A673 (cell line): ENCODE measurements at regions not wholly inside any gene's neighbourhood (a gene's known extent, or its start where the extent isn't known, plus 50 kb on each side); places are given as distances from the start of the nearest gene placed in this dataset.

Experiments used
- BruUV-seq: library from RNA; stranded (reverse); fragments of 400-500 nt; replicated peaks from 2 replicates; lab custom pipeline; 2021; lab: Mats Ljungman, UMichigan
- CTCF ChIA-PET: fragments of 300-600 bp; sonication (Branson Sonifier 250); formaldehyde crosslinking; loops from one replicate; lab custom pipeline; 2022; ENCODE audit warnings: antibody characterized with exemption; lab: Charles Lee
- POLR2A ChIA-PET: fragments of 300-600 bp; sonication (Branson Sonifier 250); formaldehyde crosslinking; loops from one replicate; lab custom pipeline; 2022; ENCODE audit warnings: antibody characterized with exemption; ENCODE audit not compliant: low non-redundant PET; lab: Charles Lee
- DNase-seq: peaks from one replicate; pipeline ENCODE4 v3.0.0-alpha.2; 2015; ENCODE audit warnings: low spot score
- H3K27ac ChIP-seq: fragments of 200-600 bp; sonication (generic); 2 replicates; pipeline ENCODE4 v1.5.1; 2016; ENCODE audit warnings: mixed run types, low read depth, mild to moderate bottlenecking, mixed read lengths, antibody characterized with exemption, low read length; ENCODE audit not compliant: poor library complexity, severe bottlenecking
- H3K27me3 ChIP-seq: fragments of 200-600 bp; sonication (generic); replicated peaks from 2 replicates; pipeline ENCODE4 v1.6.1; 2017; ENCODE audit warnings: mixed run types, low read depth, mild to moderate bottlenecking, mixed read lengths, antibody characterized with exemption, low read length; ENCODE audit not compliant: insufficient read depth, poor library complexity
- H3K36me3 ChIP-seq: fragments of 200-600 bp; sonication (generic); 2 replicates; pipeline ENCODE4 v1.6.1; 2016; ENCODE audit warnings: mixed run types, mild to moderate bottlenecking, mixed read lengths, antibody characterized with exemption, low read length; ENCODE audit not compliant: insufficient read depth, poor library complexity, severe bottlenecking
- H3K4me1 ChIP-seq: fragments of 200-600 bp; sonication (generic); 2 replicates; pipeline ENCODE4 v1.6.1; 2017; ENCODE audit warnings: mixed run types, mild to moderate bottlenecking, mixed read lengths, antibody characterized with exemption, low read length; ENCODE audit not compliant: insufficient read depth, poor library complexity, severe bottlenecking
- H3K4me3 ChIP-seq: fragments of 200-600 bp; sonication (generic); 2 replicates; pipeline ENCODE4 v1.5.1; 2016; ENCODE audit warnings: low read depth, mixed run types, mild to moderate bottlenecking, mixed read lengths, low read length; ENCODE audit not compliant: poor library complexity, severe bottlenecking
- H3K9me3 ChIP-seq: fragments of 200-600 bp; sonication (generic); 2 replicates; pipeline ENCODE4 v1.6.1; 2016; ENCODE audit warnings: mixed run types, low read depth, mild to moderate bottlenecking, mixed read lengths, antibody characterized with exemption, low read length; ENCODE audit not compliant: poor library complexity, severe bottlenecking
- EZH2 ChIP-seq: fragments of 200-600 bp; sonication (generic); IDR thresholded peaks from 2 replicates; pipeline ENCODE4 v1.6.1; 2017; ENCODE audit warnings: borderline replicate concordance, low read depth, mild to moderate bottlenecking, mixed read lengths, antibody characterized with exemption, low read length; ENCODE audit not compliant: poor library complexity, severe bottlenecking
- intact Hi-C: fragments of 100-400 bp; cut with micrococcal nuclease; formaldehyde crosslinking; loops from one replicate; pipeline ENCODE4 v1.10.0; 2022; ENCODE audit not compliant: unreplicated experiment
- TF ChIP-seq, protein P1 (sequence below): fragments of 300-800, 200-600 bp; sonication (generic); conservative IDR thresholded peaks from 2 replicates; pipeline ENCODE4 v1.5.1; 2017; ENCODE audit warnings: low read depth, mild to moderate bottlenecking, antibody characterized with exemption, low read length, moderate library complexity, mixed read lengths

DNA sequence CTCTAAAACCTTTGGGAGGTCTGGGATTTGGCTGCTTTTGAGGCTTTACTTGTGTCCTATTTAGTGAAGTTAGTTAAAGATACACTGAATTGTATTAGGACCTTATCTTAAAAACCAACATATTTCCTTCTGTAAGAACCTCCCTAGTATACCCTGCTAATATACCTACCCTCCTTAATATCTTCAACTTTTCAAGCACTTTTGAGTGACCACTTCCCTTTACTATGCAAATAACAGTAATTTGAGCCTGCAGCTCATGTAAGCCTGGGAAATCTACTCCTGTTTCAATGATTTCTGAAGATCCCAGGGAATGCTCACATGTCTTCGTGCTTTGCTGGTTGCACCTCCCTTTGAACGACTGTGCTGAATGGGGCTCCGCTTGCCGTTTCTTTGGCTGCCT is 358.5 kb downstream of the YTHDC2 start:
- no peaks in the 10 kb centered on the region for H3K4me1 ChIP-seq
- no peaks in the 10 kb centered on the region for H3K36me3 ChIP-seq
- intact Hi-C loops, result no loop called here
- POLR2A ChIA-PET, result no interaction called here
- H3K27ac ChIP-seq, result no peak overlapping the region
- H3K27me3 ChIP-seq, result peaks cover 4% of the 10 kb centered on the region
- H3K4me3 ChIP-seq, result no peak overlapping the region
- no TSS peak for BruUV-seq
- TF ChIP-seq, protein P1, sequence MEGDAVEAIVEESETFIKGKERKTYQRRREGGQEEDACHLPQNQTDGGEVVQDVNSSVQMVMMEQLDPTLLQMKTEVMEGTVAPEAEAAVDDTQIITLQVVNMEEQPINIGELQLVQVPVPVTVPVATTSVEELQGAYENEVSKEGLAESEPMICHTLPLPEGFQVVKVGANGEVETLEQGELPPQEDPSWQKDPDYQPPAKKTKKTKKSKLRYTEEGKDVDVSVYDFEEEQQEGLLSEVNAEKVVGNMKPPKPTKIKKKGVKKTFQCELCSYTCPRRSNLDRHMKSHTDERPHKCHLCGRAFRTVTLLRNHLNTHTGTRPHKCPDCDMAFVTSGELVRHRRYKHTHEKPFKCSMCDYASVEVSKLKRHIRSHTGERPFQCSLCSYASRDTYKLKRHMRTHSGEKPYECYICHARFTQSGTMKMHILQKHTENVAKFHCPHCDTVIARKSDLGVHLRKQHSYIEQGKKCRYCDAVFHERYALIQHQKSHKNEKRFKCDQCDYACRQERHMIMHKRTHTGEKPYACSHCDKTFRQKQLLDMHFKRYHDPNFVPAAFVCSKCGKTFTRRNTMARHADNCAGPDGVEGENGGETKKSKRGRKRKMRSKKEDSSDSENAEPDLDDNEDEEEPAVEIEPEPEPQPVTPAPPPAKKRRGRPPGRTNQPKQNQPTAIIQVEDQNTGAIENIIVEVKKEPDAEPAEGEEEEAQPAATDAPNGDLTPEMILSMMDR, result no peak
- TF ChIP-seq EZH2, result no peak
- no peaks in the 10 kb centered on the region for H3K9me3 ChIP-seq
- no peak for DNase-seq
- CTCF ChIA-PET, result no interaction called here

DNA sequence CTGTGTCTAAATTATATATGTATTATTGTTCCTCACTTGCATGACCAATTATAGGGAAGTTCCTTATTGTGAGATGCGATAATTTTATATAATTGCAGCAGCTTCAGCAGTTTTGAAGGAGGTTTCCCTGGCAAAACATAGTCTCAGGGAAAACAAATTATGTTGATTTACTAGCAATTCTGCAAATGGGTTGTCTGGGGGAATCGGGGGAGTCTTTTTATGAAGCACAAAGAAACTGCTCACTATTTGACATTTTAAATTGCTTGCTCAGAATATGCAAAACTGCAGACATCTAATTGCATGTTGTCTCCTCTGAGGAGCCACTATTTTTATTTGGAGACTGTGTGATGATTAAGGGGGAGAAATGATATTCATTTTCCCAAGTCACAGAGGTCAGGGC is 361.6 kb downstream of the YTHDC2 start:
- POLR2A ChIA-PET, result no interaction called here
- DNase-seq, result no peak
- TF ChIP-seq, protein P1, result no peak
- no peak for TF ChIP-seq EZH2
- Histone ChIP-seq H3K36me3 (no peaks in the 10 kb centered on the region), H3K4me3 (no peak overlapping the region), H3K4me1 (no peaks in the 10 kb centered on the region), H3K27me3 (peaks cover 4% of the 10 kb centered on the region), H3K27ac (no peak overlapping the region), H3K9me3 (no peaks in the 10 kb centered on the region)
- intact Hi-C loops, result no loop called here
- no TSS peak for BruUV-seq
- CTCF ChIA-PET, result no interaction called here

DNA sequence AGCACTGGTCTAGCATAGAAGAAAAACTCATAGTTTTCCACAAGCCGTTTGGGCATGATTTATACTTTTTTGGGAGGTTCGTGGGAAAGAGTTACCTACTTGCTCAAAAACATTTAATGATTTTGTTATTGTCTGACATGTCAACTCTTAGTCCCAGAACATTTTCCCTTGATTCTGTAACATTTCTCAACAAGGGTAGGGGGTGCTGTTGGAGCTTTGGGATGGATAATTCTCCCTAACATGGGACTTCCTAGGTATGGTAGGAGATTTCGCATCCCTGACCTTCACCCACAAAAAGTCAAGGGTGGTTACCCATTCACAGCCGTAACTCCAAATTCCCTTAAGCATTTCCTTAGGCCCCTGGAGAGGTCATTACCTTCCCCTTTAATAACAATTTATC is 378.0 kb downstream of the YTHDC2 start:
- TF ChIP-seq EZH2, result no peak
- TF ChIP-seq, protein P1, result no peak
- Histone ChIP-seq H3K27me3 (peaks cover 4% of the 10 kb centered on the region), H3K36me3 (no peaks in the 10 kb centered on the region), H3K27ac (no peak overlapping the region), H3K4me1 (no peaks in the 10 kb centered on the region), H3K9me3 (no peaks in the 10 kb centered on the region), H3K4me3 (no peak overlapping the region)
- no peak for DNase-seq
- ChIA-PET POLR2A (no interaction called here), CTCF (no interaction called here)
- intact Hi-C loops, result loop anchor here (10.0 kb wide), 1 partner anchor 207 kb away; no protein-coding TSS in a partner anchor
- no TSS peak for BruUV-seq
